HL-60 (cell line): ENCODE measurements at regions not wholly inside any gene's neighbourhood (a gene's known extent, or its start where the extent isn't known, plus 50 kb on each side); places are given as distances from the start of the nearest gene placed in this dataset.

ENCODE experiments used
- CTCF ChIP-seq: IDR thresholded peaks from one replicate; pipeline ENCODE4 v1.5.1; 2011; ENCODE audit warnings: low read length, control low read depth, inconsistent platforms; ENCODE audit not compliant: insufficient read depth
- POLR2AphosphoS5 ChIP-seq: IDR thresholded peaks from 2 replicates; pipeline ENCODE4 v1.6.1; 2012; ENCODE audit warnings: low read depth
- REST ChIP-seq: IDR thresholded peaks from 2 replicates; pipeline ENCODE4 v1.6.1; 2012; ENCODE audit warnings: low read depth; ENCODE audit not compliant: insufficient replicate concordance
- SPI1 ChIP-seq: IDR thresholded peaks from 2 replicates; pipeline ENCODE4 v1.6.1; 2012; ENCODE audit warnings: low read depth, mild to moderate bottlenecking, borderline replicate concordance

GRCh38 chr12:34348836-34349672, 326.8 kb downstream of the ALG10 start:
- TF ChIP-seq CTCF (no peak), REST (no peak), POLR2AphosphoS5 (no peak), SPI1 (no peak)
